ENCODE measurements at regions not wholly inside any gene's neighbourhood (a gene's known extent, or its start where the extent isn't known, plus 50 kb on each side); places are given as distances from the start of the nearest gene placed in this dataset.
"Not testable (repeated sequence)": the region's sequence is repeated elsewhere in the genome, so short reads cannot be mapped to it uniquely, and the experiment has no call there.

- no peak for DNase-seq (ENCODE audit: low spot score)
Observed at GRCh38 chr3:159273070-159273469, 471.2 kb downstream of the MFSD1 start.

- DNase-seq (ENCODE audit: low spot score) = peak; percentile 50
Observed at GRCh38 chr3:159273608-159274007, 471.8 kb downstream of the MFSD1 start.

GRCh38 chr3:159275741-159276140, 473.9 kb downstream of the MFSD1 start:
- DNase-seq (ENCODE audit: low spot score) = no peak

GRCh38 chr3:159277814-159278213, 476.0 kb downstream of the MFSD1 start:
- no peak for DNase-seq (ENCODE audit: low spot score)

- no peak for DNase-seq (ENCODE audit: low spot score)
Observed at GRCh38 chr3:159280386-159281191, 478.7 kb downstream of the MFSD1 start.

GRCh38 chr3:159293493-159293892, 491.6 kb downstream of the MFSD1 start:
- DNase-seq (ENCODE audit: low spot score) = no peak

- no peak for DNase-seq (ENCODE audit: low spot score)
Observed at GRCh38 chr3:159301961-159302360, 500.1 kb downstream of the MFSD1 start.

- no peak for DNase-seq (ENCODE audit: low spot score)
Observed at GRCh38 chr3:159305017-159305416, 503.2 kb downstream of the MFSD1 start.

GRCh38 chr3:159316706-159317105, 514.9 kb downstream of the MFSD1 start:
- not testable (repeated sequence) for DNase-seq (ENCODE audit: low spot score)

GRCh38 chr3:159319156-159319555, 517.3 kb downstream of the MFSD1 start:
- DNase-seq (ENCODE audit: low spot score) = no peak

GRCh38 chr3:159322322-159322939, 520.6 kb downstream of the MFSD1 start:
- peak; percentile 11 for DNase-seq (ENCODE audit: low spot score)

GRCh38 chr3:159323848-159324247, 522.0 kb downstream of the MFSD1 start:
- DNase-seq (ENCODE audit: low spot score) = no peak

GRCh38 chr3:159326998-159327397, 525.1 kb downstream of the MFSD1 start:
- DNase-seq (ENCODE audit: low spot score) = no peak

GRCh38 chr3:159332535-159333099, 530.8 kb downstream of the MFSD1 start:
- DNase-seq (ENCODE audit: low spot score) = no peak

GRCh38 chr3:159339131-159339530, 537.3 kb downstream of the MFSD1 start:
- DNase-seq (ENCODE audit: low spot score) = no peak

GRCh38 chr3:159340877-159341500, 539.1 kb downstream of the MFSD1 start:
- DNase-seq (ENCODE audit: low spot score) = no peak

- no peak for DNase-seq (ENCODE audit: low spot score)
Observed at GRCh38 chr3:159346271-159346903, 544.5 kb downstream of the MFSD1 start.

- no peak for DNase-seq (ENCODE audit: low spot score)
Observed at GRCh38 chr3:159348431-159348830, 546.6 kb downstream of the MFSD1 start.

- DNase-seq (ENCODE audit: low spot score) = no peak
Observed at GRCh38 chr3:159356606-159357005, 554.8 kb downstream of the MFSD1 start.

GRCh38 chr3:159364511-159364910, 562.7 kb downstream of the MFSD1 start:
- DNase-seq (ENCODE audit: low spot score) = no peak

- no peak for DNase-seq (ENCODE audit: low spot score)
Observed at GRCh38 chr3:159366476-159366875, 564.6 kb downstream of the MFSD1 start.

- no peak for DNase-seq (ENCODE audit: low spot score)
Observed at GRCh38 chr3:159371961-159372360, 570.1 kb downstream of the MFSD1 start.
